Activated naive CD4-positive, alpha-beta T cell treated with anti-CD3 and anti-CD28 coated beads, Interleukin-2, amount 50 U/mL, for 72 hours (primary cell): ENCODE measurements at regions not wholly inside any gene's neighbourhood (a gene's known extent, or its start where the extent isn't known, plus 50 kb on each side); places are given as distances from the start of the nearest gene placed in this dataset.
A peak's percentile ranks its signal among the peaks of the same experiment; 100 is the strongest.

Source experiments
- ATAC-seq, 2 donors: fragments of 150-1000 bp; cut with Tn5 transposase; 2 replicates each; pipeline ENCODE4 v1.10.0; 2021; ENCODE audit warnings: mild to moderate bottlenecking in 2 of 2, moderate library complexity in 2 of 2
- DNase-seq, 2 donors: peaks; one replicate each; pipeline ENCODE4 v3.0.0; 2021 to 2022; ENCODE audit warnings: low spot score in 2 of 2
- H3K27ac Mint-ChIP-seq, 2 donors: one replicate each; pipeline ENCODE4 v1.8.0; 2022; ENCODE audit warnings: mild to moderate bottlenecking in 2 of 2, mixed read lengths in 2 of 2
- H3K36me3 Mint-ChIP-seq, 2 donors: one replicate each; pipeline ENCODE4 v1.8.0; 2022; ENCODE audit warnings: mixed read lengths in 2 of 2
- H3K9me3 Mint-ChIP-seq, 2 donors: one replicate each; pipeline ENCODE4 v1.8.0; 2022; ENCODE audit warnings: mixed read lengths in 2 of 2

GRCh38 chr6:44656691-44657090 lies 269.2 kb downstream of the CDC5L start:
- Mint-ChIP-seq H3K27ac (no peak overlapping the region), H3K36me3 (no peaks in the 10 kb centered on the region), H3K9me3 (peaks cover 0 to 5% of the 10 kb centered on the region in 2 donors)
- ATAC-seq (no peak), DNase-seq (no peak)

GRCh38 chr6:44657206-44657819 lies 269.8 kb downstream of the CDC5L start:
- ATAC-seq (no peak), DNase-seq (no peak)
- H3K36me3 Mint-ChIP-seq, result no peaks in the 10 kb centered on the region
- H3K27ac Mint-ChIP-seq, result no peak overlapping the region
- H3K9me3 Mint-ChIP-seq, result peaks cover 0 to 5% of the 10 kb centered on the region in 2 donors

GRCh38 chr6:44658571-44658970 lies 271.1 kb downstream of the CDC5L start:
- ATAC-seq, result no peak
- no peak for DNase-seq
- H3K36me3 Mint-ChIP-seq, result no peaks in the 10 kb centered on the region
- H3K9me3 Mint-ChIP-seq, result peaks cover 0 to 5% of the 10 kb centered on the region in 2 donors
- no peak overlapping the region for H3K27ac Mint-ChIP-seq

GRCh38 chr6:44659726-44660125 lies 272.2 kb downstream of the CDC5L start:
- DNase-seq (no peak), ATAC-seq (no peak)
- H3K27ac Mint-ChIP-seq, result no peak overlapping the region
- peaks cover 0 to 5% of the 10 kb centered on the region in 2 donors for H3K9me3 Mint-ChIP-seq
- no peaks in the 10 kb centered on the region for H3K36me3 Mint-ChIP-seq

GRCh38 chr6:44660561-44661220 lies 273.2 kb downstream of the CDC5L start:
- Mint-ChIP-seq H3K27ac (no peak overlapping the region), H3K36me3 (no peaks in the 10 kb centered on the region), H3K9me3 (peaks cover 0 to 5% of the 10 kb centered on the region in 2 donors)
- ATAC-seq (no peak), DNase-seq (no peak)

- no peak for DNase-seq
- H3K9me3 Mint-ChIP-seq, result peaks cover 0 to 5% of the 10 kb centered on the region in 2 donors
- H3K36me3 Mint-ChIP-seq, result no peaks in the 10 kb centered on the region
- ATAC-seq, result no peak
- H3K27ac Mint-ChIP-seq, result no peak overlapping the region
Observed at GRCh38 chr6:44661221-44662008, 273.9 kb downstream of the CDC5L start.

GRCh38 chr6:44662461-44663121 lies 275.1 kb downstream of the CDC5L start:
- no peak for DNase-seq
- H3K36me3 Mint-ChIP-seq, result no peaks in the 10 kb centered on the region
- ATAC-seq, result no peak
- no peak overlapping the region for H3K27ac Mint-ChIP-seq
- peaks cover 0 to 5% of the 10 kb centered on the region in 2 donors for H3K9me3 Mint-ChIP-seq

GRCh38 chr6:44663860-44664634 lies 276.5 kb downstream of the CDC5L start:
- H3K36me3 Mint-ChIP-seq, result no peaks in the 10 kb centered on the region
- no peak overlapping the region for H3K27ac Mint-ChIP-seq
- DNase-seq (no peak), ATAC-seq (no peak)
- H3K9me3 Mint-ChIP-seq, result no peaks in the 10 kb centered on the region

- Mint-ChIP-seq H3K36me3 (no peaks in the 10 kb centered on the region), H3K9me3 (no peaks in the 10 kb centered on the region), H3K27ac (peak overlapping the region in 1 of 2 donors; percentile 14)
- no peak for ATAC-seq
- DNase-seq, result no peak
Observed at GRCh38 chr6:44664716-44665115, 277.2 kb downstream of the CDC5L start.

- ATAC-seq, result no peak
- no peaks in the 10 kb centered on the region for H3K9me3 Mint-ChIP-seq
- H3K36me3 Mint-ChIP-seq, result no peaks in the 10 kb centered on the region
- peak overlapping the region in 1 of 2 donors; percentile 14 for H3K27ac Mint-ChIP-seq
- no peak for DNase-seq
Observed at GRCh38 chr6:44665143-44665542, 277.6 kb downstream of the CDC5L start.

- Mint-ChIP-seq H3K36me3 (no peaks in the 10 kb centered on the region), H3K27ac (peak overlapping the region in 1 of 2 donors; percentile 14), H3K9me3 (no peaks in the 10 kb centered on the region)
- DNase-seq (no peak), ATAC-seq (no peak)
Observed at GRCh38 chr6:44665683-44666082, 278.2 kb downstream of the CDC5L start.

- no peak overlapping the region for H3K27ac Mint-ChIP-seq
- H3K36me3 Mint-ChIP-seq, result no peaks in the 10 kb centered on the region
- no peaks in the 10 kb centered on the region for H3K9me3 Mint-ChIP-seq
- no peak for ATAC-seq
- DNase-seq, result no peak
Observed at GRCh38 chr6:44666324-44666723, 278.8 kb downstream of the CDC5L start.

- DNase-seq (no peak), ATAC-seq (no peak)
- H3K27ac Mint-ChIP-seq, result no peak overlapping the region
- H3K9me3 Mint-ChIP-seq, result no peaks in the 10 kb centered on the region
- H3K36me3 Mint-ChIP-seq, result no peaks in the 10 kb centered on the region
Observed at GRCh38 chr6:44667226-44667625, 279.7 kb downstream of the CDC5L start.

- ATAC-seq (no peak), DNase-seq (peak in 1 of 2 donors; percentile 22)
- Mint-ChIP-seq H3K36me3 (no peaks in the 10 kb centered on the region), H3K27ac (peak overlapping the region; percentile 13 to 77), H3K9me3 (no peaks in the 10 kb centered on the region)
Observed at GRCh38 chr6:44667668-44668390, 280.3 kb downstream of the CDC5L start.

- H3K9me3 Mint-ChIP-seq, result no peaks in the 10 kb centered on the region
- DNase-seq (no peak), ATAC-seq (no peak)
- H3K36me3 Mint-ChIP-seq, result no peaks in the 10 kb centered on the region
- no peak overlapping the region for H3K27ac Mint-ChIP-seq
Observed at GRCh38 chr6:44668391-44668930, 281.0 kb downstream of the CDC5L start.
